HEK293 (cell line): ENCODE measurements at regions not wholly inside any gene's neighbourhood (a gene's known extent, or its start where the extent isn't known, plus 50 kb on each side); places are given as distances from the start of the nearest gene placed in this dataset.

Source experiments
- KLF10 ChIP-seq: fragments of 450-650 bp; IDR thresholded peaks from 2 replicates; pipeline ENCODE4 v1.5.1; 2018; ENCODE audit warnings: missing biosample characterization, mild to moderate bottlenecking, missing genetic modification characterization
- KLF8 ChIP-seq: fragments of 450-650 bp; formaldehyde crosslinking; IDR thresholded peaks from 2 replicates; pipeline ENCODE4 v1.5.1; 2016; ENCODE audit warnings: missing biosample characterization, missing genetic modification characterization
- KLF9 ChIP-seq: fragments of 450-650 bp; formaldehyde crosslinking; IDR thresholded peaks from 2 replicates; pipeline ENCODE4 v1.5.1; 2016; ENCODE audit warnings: missing biosample characterization, missing genetic modification characterization, low read depth
- SP7 ChIP-seq: fragments of 450-650 bp; formaldehyde crosslinking; IDR thresholded peaks from 2 replicates; pipeline ENCODE4 v1.5.1; 2016; ENCODE audit warnings: missing biosample characterization, missing genetic modification characterization
- TCF7L2 ChIP-seq: IDR thresholded peaks from 2 replicates; pipeline ENCODE4 v1.6.1; 2011; ENCODE audit warnings: low read depth, mild to moderate bottlenecking, inconsistent platforms, low read length, moderate library complexity, borderline replicate concordance
- YY1 ChIP-seq: fragments of 450-650 bp; formaldehyde crosslinking; IDR thresholded peaks from 2 replicates; pipeline ENCODE4 v1.5.1; 2018; ENCODE audit warnings: missing biosample characterization, missing genetic modification characterization
- ZEB2 ChIP-seq: fragments of 450-650 bp; formaldehyde crosslinking; IDR thresholded peaks from 2 replicates; pipeline ENCODE4 v1.5.1; 2016; ENCODE audit warnings: missing biosample characterization, missing genetic modification characterization
- ZNF133 ChIP-seq: fragments of 450-650 bp; formaldehyde crosslinking; IDR thresholded peaks from 2 replicates; pipeline ENCODE4 v1.5.1; 2016; ENCODE audit warnings: missing biosample characterization, missing genetic modification characterization
- ZNF146 ChIP-seq: fragments of 450-650 bp; formaldehyde crosslinking; IDR thresholded peaks from 2 replicates; pipeline ENCODE4 v1.5.1; 2016; ENCODE audit warnings: missing biosample characterization, missing genetic modification characterization
- ZNF175 ChIP-seq: fragments of 450-650 bp; formaldehyde crosslinking; IDR thresholded peaks from 2 replicates; pipeline ENCODE4 v1.5.1; 2016; ENCODE audit warnings: missing biosample characterization, missing genetic modification characterization
- ZNF366 ChIP-seq: fragments of 450-650 bp; formaldehyde crosslinking; conservative IDR thresholded peaks from 2 replicates; pipeline ENCODE4 v1.5.1; 2016; ENCODE audit warnings: missing biosample characterization, missing genetic modification characterization
- ZNF530 ChIP-seq: fragments of 450-650 bp; formaldehyde crosslinking; IDR thresholded peaks from 2 replicates; pipeline ENCODE4 v1.5.1; 2016; ENCODE audit warnings: low read depth, missing biosample characterization, missing genetic modification characterization
- ZNF549 ChIP-seq: fragments of 450-650 bp; IDR thresholded peaks from 2 replicates; pipeline ENCODE4 v1.5.1; 2018; ENCODE audit warnings: missing biosample characterization, missing genetic modification characterization, mild to moderate bottlenecking, inconsistent platforms, moderate library complexity
- ZNF624 ChIP-seq: fragments of 450-650 bp; formaldehyde crosslinking; IDR thresholded peaks from 2 replicates; pipeline ENCODE4 v1.5.1; 2017; ENCODE audit warnings: missing biosample characterization, missing genetic modification characterization
- ZNF76 ChIP-seq: fragments of 450-650 bp; formaldehyde crosslinking; IDR thresholded peaks from 2 replicates; pipeline ENCODE4; 2016; ENCODE audit warnings: low read depth, missing biosample characterization, missing genetic modification characterization, borderline replicate concordance
- ZNF768 ChIP-seq: fragments of 450-650 bp; formaldehyde crosslinking; IDR thresholded peaks from 2 replicates; pipeline ENCODE4 v1.5.1; 2018; ENCODE audit warnings: missing biosample characterization, mild to moderate bottlenecking, missing genetic modification characterization
- ZNF837 ChIP-seq: fragments of 450-650 bp; formaldehyde crosslinking; IDR thresholded peaks from 2 replicates; pipeline ENCODE4 v1.5.1; 2016; ENCODE audit warnings: missing biosample characterization, missing genetic modification characterization
- ZXDB ChIP-seq: fragments of 450-650 bp; formaldehyde crosslinking; IDR thresholded peaks from 2 replicates; pipeline ENCODE4 v1.5.1; 2016; ENCODE audit warnings: missing biosample characterization, missing genetic modification characterization
- TF ChIP-seq, protein P1 (sequence below): fragments of 450-650 bp; formaldehyde crosslinking; IDR thresholded peaks from 2 replicates; pipeline ENCODE4 v1.5.1; 2017; ENCODE audit warnings: missing biosample characterization, missing genetic modification characterization
- TF ChIP-seq, protein P2 (sequence below): fragments of 450-650 bp; formaldehyde crosslinking; IDR thresholded peaks from 2 replicates; pipeline ENCODE4 v1.5.1; 2016; ENCODE audit warnings: missing biosample characterization, missing genetic modification characterization
- TF ChIP-seq, protein P3 (sequence below): fragments of 450-650 bp; formaldehyde crosslinking; IDR thresholded peaks from 2 replicates; pipeline ENCODE4 v1.5.1; 2016; ENCODE audit warnings: missing biosample characterization, missing genetic modification characterization
- TF ChIP-seq, protein P4 (sequence below): fragments of 450-650 bp; formaldehyde crosslinking; IDR thresholded peaks from 2 replicates; pipeline ENCODE4 v1.5.1; 2016; ENCODE audit warnings: missing biosample characterization, missing genetic modification characterization
- TF ChIP-seq, protein P5 (sequence below): fragments of 450-650 bp; formaldehyde crosslinking; IDR thresholded peaks from 2 replicates; pipeline ENCODE4 v1.5.1; 2016; ENCODE audit warnings: missing biosample characterization, missing genetic modification characterization
- TF ChIP-seq, protein P6 (sequence below): fragments of 450-650 bp; formaldehyde crosslinking; IDR thresholded peaks from 2 replicates; pipeline ENCODE4 v1.5.1; 2016; ENCODE audit warnings: missing biosample characterization, missing genetic modification characterization, low read depth
- TF ChIP-seq, protein P7 (sequence below): fragments of 450-650 bp; formaldehyde crosslinking; IDR thresholded peaks from 2 replicates; pipeline ENCODE4 v1.5.0; 2017; ENCODE audit warnings: missing biosample characterization, missing genetic modification characterization, borderline replicate concordance
- TF ChIP-seq, protein P8 (sequence below): fragments of 450-650 bp; formaldehyde crosslinking; IDR thresholded peaks from 2 replicates; pipeline ENCODE4 v1.5.1; 2016; ENCODE audit warnings: missing biosample characterization, missing genetic modification characterization

DNA sequence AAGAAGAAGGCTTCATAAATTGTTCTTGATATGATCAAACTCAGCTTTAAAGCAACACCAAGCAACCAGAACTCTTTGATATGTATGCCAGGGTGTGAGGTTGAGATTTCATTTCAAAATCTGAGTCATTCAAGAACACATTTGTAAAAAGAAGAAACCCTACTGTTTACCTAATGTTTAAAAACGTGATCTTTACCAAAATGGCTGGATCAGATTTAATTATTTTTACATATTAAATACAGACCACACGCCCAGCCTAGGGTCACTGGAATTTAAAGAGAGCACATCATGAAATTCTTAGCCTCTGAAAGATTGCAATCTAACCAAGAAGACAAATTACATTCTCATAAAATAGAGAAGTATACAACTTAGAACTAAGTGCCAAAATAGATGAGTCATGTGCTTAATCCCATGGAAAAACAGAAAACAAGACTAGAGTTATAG lies 206.8 kb upstream of the SMLR1 start (continued):
- TF ChIP-seq, protein P1, sequence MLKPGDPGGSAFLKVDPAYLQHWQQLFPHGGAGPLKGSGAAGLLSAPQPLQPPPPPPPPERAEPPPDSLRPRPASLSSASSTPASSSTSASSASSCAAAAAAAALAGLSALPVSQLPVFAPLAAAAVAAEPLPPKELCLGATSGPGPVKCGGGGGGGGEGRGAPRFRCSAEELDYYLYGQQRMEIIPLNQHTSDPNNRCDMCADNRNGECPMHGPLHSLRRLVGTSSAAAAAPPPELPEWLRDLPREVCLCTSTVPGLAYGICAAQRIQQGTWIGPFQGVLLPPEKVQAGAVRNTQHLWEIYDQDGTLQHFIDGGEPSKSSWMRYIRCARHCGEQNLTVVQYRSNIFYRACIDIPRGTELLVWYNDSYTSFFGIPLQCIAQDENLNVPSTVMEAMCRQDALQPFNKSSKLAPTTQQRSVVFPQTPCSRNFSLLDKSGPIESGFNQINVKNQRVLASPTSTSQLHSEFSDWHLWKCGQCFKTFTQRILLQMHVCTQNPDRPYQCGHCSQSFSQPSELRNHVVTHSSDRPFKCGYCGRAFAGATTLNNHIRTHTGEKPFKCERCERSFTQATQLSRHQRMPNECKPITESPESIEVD: 0 out of 2 replicates have a peak, but pooled peaks have one; percentile 31
- TF ChIP-seq, protein P2, sequence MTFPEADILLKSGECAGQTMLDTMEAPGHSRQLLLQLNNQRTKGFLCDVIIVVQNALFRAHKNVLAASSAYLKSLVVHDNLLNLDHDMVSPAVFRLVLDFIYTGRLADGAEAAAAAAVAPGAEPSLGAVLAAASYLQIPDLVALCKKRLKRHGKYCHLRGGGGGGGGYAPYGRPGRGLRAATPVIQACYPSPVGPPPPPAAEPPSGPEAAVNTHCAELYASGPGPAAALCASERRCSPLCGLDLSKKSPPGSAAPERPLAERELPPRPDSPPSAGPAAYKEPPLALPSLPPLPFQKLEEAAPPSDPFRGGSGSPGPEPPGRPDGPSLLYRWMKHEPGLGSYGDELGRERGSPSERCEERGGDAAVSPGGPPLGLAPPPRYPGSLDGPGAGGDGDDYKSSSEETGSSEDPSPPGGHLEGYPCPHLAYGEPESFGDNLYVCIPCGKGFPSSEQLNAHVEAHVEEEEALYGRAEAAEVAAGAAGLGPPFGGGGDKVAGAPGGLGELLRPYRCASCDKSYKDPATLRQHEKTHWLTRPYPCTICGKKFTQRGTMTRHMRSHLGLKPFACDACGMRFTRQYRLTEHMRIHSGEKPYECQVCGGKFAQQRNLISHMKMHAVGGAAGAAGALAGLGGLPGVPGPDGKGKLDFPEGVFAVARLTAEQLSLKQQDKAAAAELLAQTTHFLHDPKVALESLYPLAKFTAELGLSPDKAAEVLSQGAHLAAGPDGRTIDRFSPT (tag by site-specific recombination): peak; percentile 41; the same call in 1 of the 2 replicates
- TF ChIP-seq ZNF146 (tag by site-specific recombination) (no peak), ZNF76 (tag by site-specific recombination) (no peak), ZXDB (tag by site-specific recombination) (peak; percentile 17; the same call in 1 of the 2 replicates), ZNF366 (tag by site-specific recombination) (0 out of 2 replicates have a peak, but pooled peaks have one; percentile 12), YY1 (tag by site-specific recombination) (no peak), SP7 (peak; percentile 38; the same call in 1 of the 2 replicates), ZNF530 (tag by site-specific recombination) (no peak), ZNF624 (no peak), KLF8 (tag by site-specific recombination) (peak; percentile 61; the same call in 1 of the 2 replicates), TCF7L2 (no peak), ZNF549 (tag by site-specific recombination) (no peak), ZNF133 (tag by site-specific recombination) (no peak), ZEB2 (tag by site-specific recombination) (no peak), KLF10 (tag by site-specific recombination) (0 out of 2 replicates have a peak, but pooled peaks have one; percentile 41), KLF9 (tag by site-specific recombination) (no peak), ZNF175 (tag by site-specific recombination) (no peak), ZNF837 (no peak), ZNF768 (tag by site-specific recombination) (no peak)
- TF ChIP-seq, protein P3, sequence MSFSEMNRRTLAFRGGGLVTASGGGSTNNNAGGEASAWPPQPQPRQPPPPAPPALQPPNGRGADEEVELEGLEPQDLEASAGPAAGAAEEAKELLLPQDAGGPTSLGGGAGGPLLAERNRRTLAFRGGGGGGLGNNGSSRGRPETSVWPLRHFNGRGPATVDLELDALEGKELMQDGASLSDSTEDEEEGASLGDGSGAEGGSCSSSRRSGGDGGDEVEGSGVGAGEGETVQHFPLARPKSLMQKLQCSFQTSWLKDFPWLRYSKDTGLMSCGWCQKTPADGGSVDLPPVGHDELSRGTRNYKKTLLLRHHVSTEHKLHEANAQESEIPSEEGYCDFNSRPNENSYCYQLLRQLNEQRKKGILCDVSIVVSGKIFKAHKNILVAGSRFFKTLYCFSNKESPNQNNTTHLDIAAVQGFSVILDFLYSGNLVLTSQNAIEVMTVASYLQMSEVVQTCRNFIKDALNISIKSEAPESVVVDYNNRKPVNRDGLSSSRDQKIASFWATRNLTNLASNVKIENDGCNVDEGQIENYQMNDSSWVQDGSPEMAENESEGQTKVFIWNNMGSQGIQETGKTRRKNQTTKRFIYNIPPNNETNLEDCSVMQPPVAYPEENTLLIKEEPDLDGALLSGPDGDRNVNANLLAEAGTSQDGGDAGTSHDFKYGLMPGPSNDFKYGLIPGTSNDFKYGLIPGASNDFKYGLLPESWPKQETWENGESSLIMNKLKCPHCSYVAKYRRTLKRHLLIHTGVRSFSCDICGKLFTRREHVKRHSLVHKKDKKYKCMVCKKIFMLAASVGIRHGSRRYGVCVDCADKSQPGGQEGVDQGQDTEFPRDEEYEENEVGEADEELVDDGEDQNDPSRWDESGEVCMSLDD (tag by site-specific recombination): no peak
- TF ChIP-seq, protein P4, sequence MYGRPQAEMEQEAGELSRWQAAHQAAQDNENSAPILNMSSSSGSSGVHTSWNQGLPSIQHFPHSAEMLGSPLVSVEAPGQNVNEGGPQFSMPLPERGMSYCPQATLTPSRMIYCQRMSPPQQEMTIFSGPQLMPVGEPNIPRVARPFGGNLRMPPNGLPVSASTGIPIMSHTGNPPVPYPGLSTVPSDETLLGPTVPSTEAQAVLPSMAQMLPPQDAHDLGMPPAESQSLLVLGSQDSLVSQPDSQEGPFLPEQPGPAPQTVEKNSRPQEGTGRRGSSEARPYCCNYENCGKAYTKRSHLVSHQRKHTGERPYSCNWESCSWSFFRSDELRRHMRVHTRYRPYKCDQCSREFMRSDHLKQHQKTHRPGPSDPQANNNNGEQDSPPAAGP (tag by site-specific recombination): no peak
- TF ChIP-seq, protein P5, sequence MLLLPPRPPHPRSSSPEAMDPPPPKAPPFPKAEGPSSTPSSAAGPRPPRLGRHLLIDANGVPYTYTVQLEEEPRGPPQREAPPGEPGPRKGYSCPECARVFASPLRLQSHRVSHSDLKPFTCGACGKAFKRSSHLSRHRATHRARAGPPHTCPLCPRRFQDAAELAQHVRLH (tag by site-specific recombination): no peak
- TF ChIP-seq, protein P6, sequence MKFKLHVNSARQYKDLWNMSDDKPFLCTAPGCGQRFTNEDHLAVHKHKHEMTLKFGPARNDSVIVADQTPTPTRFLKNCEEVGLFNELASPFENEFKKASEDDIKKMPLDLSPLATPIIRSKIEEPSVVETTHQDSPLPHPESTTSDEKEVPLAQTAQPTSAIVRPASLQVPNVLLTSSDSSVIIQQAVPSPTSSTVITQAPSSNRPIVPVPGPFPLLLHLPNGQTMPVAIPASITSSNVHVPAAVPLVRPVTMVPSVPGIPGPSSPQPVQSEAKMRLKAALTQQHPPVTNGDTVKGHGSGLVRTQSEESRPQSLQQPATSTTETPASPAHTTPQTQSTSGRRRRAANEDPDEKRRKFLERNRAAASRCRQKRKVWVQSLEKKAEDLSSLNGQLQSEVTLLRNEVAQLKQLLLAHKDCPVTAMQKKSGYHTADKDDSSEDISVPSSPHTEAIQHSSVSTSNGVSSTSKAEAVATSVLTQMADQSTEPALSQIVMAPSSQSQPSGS (tag by site-specific recombination): no peak
- TF ChIP-seq, protein P7, sequence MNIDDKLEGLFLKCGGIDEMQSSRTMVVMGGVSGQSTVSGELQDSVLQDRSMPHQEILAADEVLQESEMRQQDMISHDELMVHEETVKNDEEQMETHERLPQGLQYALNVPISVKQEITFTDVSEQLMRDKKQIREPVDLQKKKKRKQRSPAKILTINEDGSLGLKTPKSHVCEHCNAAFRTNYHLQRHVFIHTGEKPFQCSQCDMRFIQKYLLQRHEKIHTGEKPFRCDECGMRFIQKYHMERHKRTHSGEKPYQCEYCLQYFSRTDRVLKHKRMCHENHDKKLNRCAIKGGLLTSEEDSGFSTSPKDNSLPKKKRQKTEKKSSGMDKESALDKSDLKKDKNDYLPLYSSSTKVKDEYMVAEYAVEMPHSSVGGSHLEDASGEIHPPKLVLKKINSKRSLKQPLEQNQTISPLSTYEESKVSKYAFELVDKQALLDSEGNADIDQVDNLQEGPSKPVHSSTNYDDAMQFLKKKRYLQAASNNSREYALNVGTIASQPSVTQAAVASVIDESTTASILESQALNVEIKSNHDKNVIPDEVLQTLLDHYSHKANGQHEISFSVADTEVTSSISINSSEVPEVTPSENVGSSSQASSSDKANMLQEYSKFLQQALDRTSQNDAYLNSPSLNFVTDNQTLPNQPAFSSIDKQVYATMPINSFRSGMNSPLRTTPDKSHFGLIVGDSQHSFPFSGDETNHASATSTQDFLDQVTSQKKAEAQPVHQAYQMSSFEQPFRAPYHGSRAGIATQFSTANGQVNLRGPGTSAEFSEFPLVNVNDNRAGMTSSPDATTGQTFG (tag by site-specific recombination): no peak
- TF ChIP-seq, protein P8, sequence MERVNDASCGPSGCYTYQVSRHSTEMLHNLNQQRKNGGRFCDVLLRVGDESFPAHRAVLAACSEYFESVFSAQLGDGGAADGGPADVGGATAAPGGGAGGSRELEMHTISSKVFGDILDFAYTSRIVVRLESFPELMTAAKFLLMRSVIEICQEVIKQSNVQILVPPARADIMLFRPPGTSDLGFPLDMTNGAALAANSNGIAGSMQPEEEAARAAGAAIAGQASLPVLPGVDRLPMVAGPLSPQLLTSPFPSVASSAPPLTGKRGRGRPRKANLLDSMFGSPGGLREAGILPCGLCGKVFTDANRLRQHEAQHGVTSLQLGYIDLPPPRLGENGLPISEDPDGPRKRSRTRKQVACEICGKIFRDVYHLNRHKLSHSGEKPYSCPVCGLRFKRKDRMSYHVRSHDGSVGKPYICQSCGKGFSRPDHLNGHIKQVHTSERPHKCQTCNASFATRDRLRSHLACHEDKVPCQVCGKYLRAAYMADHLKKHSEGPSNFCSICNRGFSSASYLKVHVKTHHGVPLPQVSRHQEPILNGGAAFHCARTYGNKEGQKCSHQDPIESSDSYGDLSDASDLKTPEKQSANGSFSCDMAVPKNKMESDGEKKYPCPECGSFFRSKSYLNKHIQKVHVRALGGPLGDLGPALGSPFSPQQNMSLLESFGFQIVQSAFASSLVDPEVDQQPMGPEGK: no peak
